H9 (cell line): ENCODE measurements at regions not wholly inside any gene's neighbourhood (a gene's known extent, or its start where the extent isn't known, plus 50 kb on each side); places are given as distances from the start of the nearest gene placed in this dataset.

Experiments
- DNase-seq: peaks from one replicate; pipeline ENCODE4 v3.0.0-alpha.2; 2017
- H2AFZ ChIP-seq: one replicate; pipeline ENCODE4 v1.6.1; 2013; ENCODE audit warnings: mild to moderate bottlenecking, low read length, control low read depth, moderate library complexity
- H2AK5ac ChIP-seq: 2 replicates; pipeline ENCODE4 v1.6.1; 2013; ENCODE audit warnings: low read length, control low read depth, mixed read lengths; ENCODE audit not compliant: insufficient read length
- H2BK120ac ChIP-seq: one replicate; pipeline ENCODE4 v1.6.1; 2013; ENCODE audit warnings: low read depth, mild to moderate bottlenecking, low read length, control low read depth, inconsistent platforms; ENCODE audit not compliant: poor library complexity, severe bottlenecking
- H2BK12ac ChIP-seq: 2 replicates; pipeline ENCODE4 v1.6.1; 2013; ENCODE audit warnings: low read length, control low read depth, mixed read lengths, low read depth; ENCODE audit not compliant: insufficient read length
- H2BK15ac ChIP-seq: 2 replicates; pipeline ENCODE4 v1.6.1; 2013; ENCODE audit warnings: low read depth, low read length, control low read depth
- H2BK20ac ChIP-seq: one replicate; pipeline ENCODE4 v1.6.1; 2013; ENCODE audit warnings: low read depth, mild to moderate bottlenecking, low read length, control low read depth, inconsistent platforms; ENCODE audit not compliant: poor library complexity, severe bottlenecking
- H2BK5ac ChIP-seq: 2 replicates; pipeline ENCODE4 v1.6.1; 2013; ENCODE audit warnings: low read length, control low read depth, mixed read lengths; ENCODE audit not compliant: insufficient read length
- H3K14ac ChIP-seq: 2 replicates; pipeline ENCODE4 v1.6.1; 2013; ENCODE audit warnings: low read length, control low read depth; ENCODE audit not compliant: insufficient read depth
- H3K18ac ChIP-seq: 2 replicates; pipeline ENCODE4 v1.6.1; 2013; ENCODE audit warnings: low read depth, mild to moderate bottlenecking, mixed read lengths, low read length, control low read depth; ENCODE audit not compliant: insufficient read length
- H3K23ac ChIP-seq: 2 replicates; pipeline ENCODE4 v1.6.1; 2013; ENCODE audit warnings: low read length, control low read depth, mixed read lengths, low read depth; ENCODE audit not compliant: insufficient read length
- H3K23me2 ChIP-seq: 2 replicates; pipeline ENCODE4 v1.6.1; 2013; ENCODE audit warnings: low read depth, mild to moderate bottlenecking, mixed read lengths, low read length, control low read depth; ENCODE audit not compliant: insufficient read length, poor library complexity, severe bottlenecking
- H3K27ac ChIP-seq: 2 replicates; pipeline ENCODE4 v1.5.1; 2013; ENCODE audit warnings: low read length, control low read depth, mixed read lengths, low read depth; ENCODE audit not compliant: insufficient read length
- H3K27me3 ChIP-seq: 2 replicates; pipeline ENCODE4 v1.6.1; 2013; ENCODE audit warnings: low read length, control low read depth, inconsistent platforms; ENCODE audit not compliant: insufficient read depth
- H3K4ac ChIP-seq: 2 replicates; pipeline ENCODE4 v1.6.1; 2013; ENCODE audit warnings: low read depth, mild to moderate bottlenecking, control low read depth, inconsistent platforms, low read length, moderate library complexity
- H3K4me1 ChIP-seq: 2 replicates; pipeline ENCODE4 v1.6.1; 2013; ENCODE audit warnings: low read length, control low read depth, inconsistent platforms; ENCODE audit not compliant: insufficient read depth
- H3K4me2 ChIP-seq: 2 replicates; pipeline ENCODE4 v1.6.1; 2013; ENCODE audit warnings: low read length, control low read depth, mixed read lengths; ENCODE audit not compliant: insufficient read length, insufficient read depth
- H3K56ac ChIP-seq: 2 replicates; pipeline ENCODE4 v1.6.1; 2013; ENCODE audit warnings: low read depth, mild to moderate bottlenecking, mixed read lengths, low read length, control low read depth; ENCODE audit not compliant: insufficient read length
- H3K79me1 ChIP-seq: 2 replicates; pipeline ENCODE4 v1.6.1; 2013; ENCODE audit warnings: low read depth, mild to moderate bottlenecking, moderate library complexity, low read length, control low read depth, inconsistent platforms; ENCODE audit not compliant: insufficient read depth, poor library complexity, severe bottlenecking
- H3K79me2 ChIP-seq: 2 replicates; pipeline ENCODE4 v1.6.1; 2013; ENCODE audit warnings: low read length, control low read depth, inconsistent platforms; ENCODE audit not compliant: insufficient read depth
- H3K9ac ChIP-seq: 2 replicates; pipeline ENCODE4 v1.6.1; 2013; ENCODE audit warnings: low read length, control low read depth, mixed read lengths; ENCODE audit not compliant: insufficient read length; ENCODE audit errors: extremely low read depth
- H3K9me3 ChIP-seq: one replicate; pipeline ENCODE4 v1.6.1; 2013; ENCODE audit warnings: low read depth, low read length, inconsistent platforms; ENCODE audit not compliant: control insufficient read depth
- H3T11ph ChIP-seq: one replicate; pipeline ENCODE4 v1.6.1; 2013; ENCODE audit warnings: mild to moderate bottlenecking, low read length, control low read depth, inconsistent platforms
- H4K20me1 ChIP-seq: one replicate; pipeline ENCODE4 v1.6.1; 2013; ENCODE audit not compliant: control insufficient read depth, insufficient read length, insufficient read depth
- H4K5ac ChIP-seq: 2 replicates; pipeline ENCODE4 v1.6.1; 2013; ENCODE audit warnings: low read depth, mild to moderate bottlenecking, mixed read lengths, low read length, control low read depth; ENCODE audit not compliant: insufficient read length
- H4K8ac ChIP-seq: replicated peaks from 2 replicates; pipeline ENCODE4 v1.6.1; 2013; ENCODE audit warnings: low read length, control low read depth, mixed read lengths, low read depth; ENCODE audit not compliant: insufficient read length
- H4K91ac ChIP-seq: 2 replicates; pipeline ENCODE4 v1.6.1; 2013; ENCODE audit warnings: low read depth, mild to moderate bottlenecking, moderate library complexity, mixed read lengths, low read length, control low read depth; ENCODE audit not compliant: insufficient read length
- H3K27ac Mint-ChIP-seq, 3 experiments: 2 replicates in 2 of 3; 3 replicates in 1 of 3; pipeline ENCODE4 v1.8.0; 2020 to 2021; ENCODE audit warnings: mixed read lengths in 3 of 3, mild to moderate bottlenecking in 1 of 3, moderate library complexity in 1 of 3
- H3K27me3 Mint-ChIP-seq: 2 replicates; pipeline ENCODE4 v1.8.0; 2021; ENCODE audit warnings: low read depth, mild to moderate bottlenecking, moderate library complexity, mixed read lengths
- H3K36me3 Mint-ChIP-seq, 3 experiments: 2 replicates in 2 of 3; 3 replicates in 1 of 3; pipeline ENCODE4 v1.8.0; 2020 to 2021; ENCODE audit warnings: low read depth in 3 of 3, mixed read lengths in 3 of 3; ENCODE audit not compliant: insufficient read depth in 1 of 3
- H3K4me1 Mint-ChIP-seq, 2 experiments: 2 replicates each; pipeline ENCODE4 v1.8.0; 2020; ENCODE audit warnings: mixed read lengths in 2 of 2
- H3K4me3 Mint-ChIP-seq, 2 experiments: 2 replicates in 1 of 2; 3 replicates in 1 of 2; pipeline ENCODE4 v1.8.0; 2020 to 2021; ENCODE audit warnings: mild to moderate bottlenecking in 2 of 2, mixed read lengths in 2 of 2, moderate library complexity in 1 of 2
- H3K9me3 Mint-ChIP-seq, 2 experiments: 2 replicates in 1 of 2; 3 replicates in 1 of 2; pipeline ENCODE4 v1.8.0; 2020; ENCODE audit warnings: mild to moderate bottlenecking in 2 of 2, mixed read lengths in 2 of 2, moderate library complexity in 1 of 2
- WGBS: extraction: QIAGEN DNeasy Blood & Tissue Kit; methylation state at CpG from one replicate; pipeline ENCODE4 v1.1.7; 2013; ENCODE audit warnings: missing lambda C conversion rate, low lambda C conversion rate, mixed read lengths; ENCODE audit not compliant: insufficient read length; ENCODE audit errors: extremely low coverage; 5-methylcytosine and 5-hydroxymethylcytosine counted together
- TF ChIP-seq, protein P1 (sequence below): fragments of 200-600 bp; sonication (generic); conservative IDR thresholded peaks from 3 replicates; pipeline ENCODE4 v1.8.0; 2021; ENCODE audit warnings: antibody characterized with exemption, mild to moderate bottlenecking

DNA sequence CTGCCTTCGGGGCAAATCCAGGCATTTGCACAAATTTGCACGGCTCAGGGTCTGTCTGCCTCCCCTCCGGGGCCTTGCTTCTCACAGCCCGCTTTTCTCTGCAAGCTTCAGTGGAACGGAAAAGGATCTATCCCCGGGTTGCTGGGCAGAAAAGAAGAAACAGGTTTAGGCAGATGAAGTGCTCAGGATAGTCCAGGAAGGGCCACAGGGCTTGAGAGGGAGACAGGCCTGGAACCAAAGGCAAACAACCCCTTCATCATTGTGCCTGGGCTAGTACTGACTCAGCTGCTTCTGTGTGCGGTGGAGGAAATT lies 347.8 kb upstream of the TNP1 start:
- no peak overlapping the region for H3K4me2 ChIP-seq
- no CpG with 5 or more reads among the region's 7 CpGs for WGBS

More for the DNA sequence above, 347.8 kb upstream of the TNP1 start:
- Histone ChIP-seq H2AK5ac (no peak overlapping the region), H3K23ac (no peak overlapping the region), H4K91ac (no peak overlapping the region), H3K27me3 (no peaks in the 10 kb centered on the region), H3K79me2 (no peaks in the 10 kb centered on the region), H2BK20ac (no peak overlapping the region), H2BK15ac (no peak overlapping the region), H3K4me1 (peaks cover 4% of the 10 kb centered on the region; the same call in 1 of the 2 replicates), H3K9ac (no peak overlapping the region), H2BK12ac (no peak overlapping the region), H3T11ph (no peak overlapping the region), H3K79me1 (no peaks in the 10 kb centered on the region), H3K56ac (no peak overlapping the region), H4K5ac (no peak overlapping the region), H4K20me1 (no peaks in the 10 kb centered on the region), H3K18ac (no peak overlapping the region), H3K23me2 (no peaks in the 10 kb centered on the region), H3K27ac (no peak overlapping the region), H3K14ac (peak overlapping the region; percentile 32; the same call in 1 of the 2 replicates), H3K9me3 (no peaks in the 10 kb centered on the region), H2BK120ac (no peak overlapping the region), H2BK5ac (no peak overlapping the region), H2AFZ (no peak overlapping the region), H4K8ac (no peak overlapping the region), H3K4ac (no peak overlapping the region)
- H3K9me3 Mint-ChIP-seq, result peaks cover 7 to 10% of the 10 kb centered on the region in 2 experiments
- peaks cover 2 to 5% (median 3%) of the 10 kb centered on the region in 3 experiments; a peak in 5 of 7 replicates for H3K36me3 Mint-ChIP-seq
- H3K27ac Mint-ChIP-seq, result no peak overlapping the region
- H3K4me1 Mint-ChIP-seq, result peaks cover 29 to 34% of the 10 kb centered on the region in 2 experiments
- H3K4me3 Mint-ChIP-seq, result no peak overlapping the region
- peaks cover 7% of the 10 kb centered on the region for H3K27me3 Mint-ChIP-seq
- TF ChIP-seq, protein P1, sequence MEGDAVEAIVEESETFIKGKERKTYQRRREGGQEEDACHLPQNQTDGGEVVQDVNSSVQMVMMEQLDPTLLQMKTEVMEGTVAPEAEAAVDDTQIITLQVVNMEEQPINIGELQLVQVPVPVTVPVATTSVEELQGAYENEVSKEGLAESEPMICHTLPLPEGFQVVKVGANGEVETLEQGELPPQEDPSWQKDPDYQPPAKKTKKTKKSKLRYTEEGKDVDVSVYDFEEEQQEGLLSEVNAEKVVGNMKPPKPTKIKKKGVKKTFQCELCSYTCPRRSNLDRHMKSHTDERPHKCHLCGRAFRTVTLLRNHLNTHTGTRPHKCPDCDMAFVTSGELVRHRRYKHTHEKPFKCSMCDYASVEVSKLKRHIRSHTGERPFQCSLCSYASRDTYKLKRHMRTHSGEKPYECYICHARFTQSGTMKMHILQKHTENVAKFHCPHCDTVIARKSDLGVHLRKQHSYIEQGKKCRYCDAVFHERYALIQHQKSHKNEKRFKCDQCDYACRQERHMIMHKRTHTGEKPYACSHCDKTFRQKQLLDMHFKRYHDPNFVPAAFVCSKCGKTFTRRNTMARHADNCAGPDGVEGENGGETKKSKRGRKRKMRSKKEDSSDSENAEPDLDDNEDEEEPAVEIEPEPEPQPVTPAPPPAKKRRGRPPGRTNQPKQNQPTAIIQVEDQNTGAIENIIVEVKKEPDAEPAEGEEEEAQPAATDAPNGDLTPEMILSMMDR, result no peak
- no peak for DNase-seq
